ENCODE measurements at regions not wholly inside any gene's neighbourhood (a gene's known extent, or its start where the extent isn't known, plus 50 kb on each side); places are given as distances from the start of the nearest gene placed in this dataset.

DNA sequence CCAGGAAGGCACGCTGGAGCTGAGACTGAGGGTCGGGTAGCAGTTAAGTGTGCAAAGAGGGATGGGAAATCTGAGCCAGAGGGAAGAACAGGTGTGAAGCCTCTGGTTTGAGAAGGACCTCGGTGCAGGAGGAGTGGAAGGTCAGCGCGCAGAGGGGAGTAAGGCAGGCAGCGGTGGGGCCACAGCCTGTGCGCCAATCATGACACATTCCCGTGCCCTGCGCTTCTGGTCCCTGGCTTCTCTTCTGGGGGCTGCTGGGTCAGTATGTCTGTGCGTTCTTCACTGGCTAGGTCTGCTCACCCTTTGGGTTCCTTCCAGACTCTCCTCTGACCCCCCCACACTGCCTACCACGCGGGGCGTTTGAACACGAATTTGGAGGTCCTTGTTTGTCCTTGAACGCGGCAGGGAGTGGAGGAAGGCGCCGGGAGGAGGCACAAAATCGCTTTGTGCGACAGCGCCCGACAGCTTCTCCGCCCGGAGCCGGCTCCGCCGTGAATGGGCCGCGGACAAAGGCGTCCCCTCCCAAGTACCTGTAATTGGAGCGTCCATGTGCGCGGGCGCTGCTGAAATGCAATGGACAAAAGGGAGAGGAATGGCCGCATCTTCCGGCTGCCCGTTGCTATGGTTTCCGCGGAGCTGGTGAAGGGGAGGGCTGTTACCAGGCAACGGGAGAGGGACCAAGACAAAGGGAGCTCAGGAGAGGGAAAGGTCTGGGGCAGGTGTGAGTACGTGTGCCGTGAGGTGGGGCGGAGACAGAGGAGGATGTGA is 207.2 kb upstream of the SRRM4 start:
- no peak for ATAC-seq

DNA sequence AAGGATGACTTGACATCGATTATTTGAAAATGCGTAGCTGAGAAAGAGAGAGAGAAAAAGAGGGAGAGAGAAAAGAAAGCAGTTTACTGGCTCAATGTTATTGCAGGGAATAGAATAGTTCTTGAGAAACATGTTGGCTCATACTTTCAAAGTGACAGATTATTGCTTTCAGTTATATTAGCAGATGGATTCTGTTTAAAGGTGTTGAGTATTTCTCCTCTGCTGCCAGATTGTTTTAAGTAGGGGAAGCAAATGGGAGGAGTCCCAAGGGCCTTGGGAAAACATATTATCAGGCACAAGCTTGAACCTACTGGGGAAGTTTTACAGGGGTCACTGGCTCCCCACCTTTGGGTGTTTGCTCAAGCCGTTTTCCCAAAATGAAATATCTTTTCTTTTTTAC is 203.8 kb upstream of the SRRM4 start:
- ATAC-seq = no peak

DNA sequence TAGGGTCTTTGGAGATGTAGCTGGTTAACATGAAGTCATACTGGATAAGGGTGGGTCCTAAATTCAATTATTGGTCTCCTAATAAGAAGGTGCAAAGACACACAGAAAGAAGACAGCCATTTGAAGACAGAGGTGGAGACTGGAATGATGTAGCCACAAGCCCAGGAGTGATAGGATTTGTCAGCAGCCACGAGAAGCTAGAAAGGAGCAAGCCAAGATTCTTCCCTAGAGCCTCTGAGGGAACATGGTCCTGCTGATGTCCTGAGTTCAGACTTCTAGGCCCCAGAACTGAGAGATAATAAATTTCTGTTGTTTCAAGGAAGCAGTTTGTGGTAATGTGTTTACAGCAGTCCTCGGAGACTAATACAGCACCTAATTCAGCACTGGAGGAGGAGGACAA is 203.3 kb upstream of the SRRM4 start:
- ATAC-seq = no peak

DNA sequence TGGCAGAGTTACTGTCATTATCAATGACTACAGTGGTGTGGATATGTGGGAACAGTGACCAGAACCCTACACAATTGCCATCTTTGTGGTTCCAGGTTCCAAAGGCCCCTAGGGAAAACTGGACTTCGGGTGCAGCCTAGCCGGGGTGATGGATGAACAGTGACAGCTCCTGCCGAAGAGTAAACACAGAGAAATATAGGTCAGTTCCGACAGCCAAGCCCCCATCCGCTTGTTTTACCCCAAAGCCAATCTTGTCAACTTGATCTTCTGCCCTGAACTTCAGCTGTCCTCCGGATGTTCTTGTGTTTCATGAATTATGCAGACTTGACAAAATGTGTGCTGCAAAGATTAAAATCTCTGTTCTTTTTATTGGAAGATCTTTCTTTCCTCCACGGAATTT is 200.4 kb upstream of the SRRM4 start:
- no peak for ATAC-seq

- no peak for ATAC-seq
Measured at GRCh38 chr12:118781692-118782091, 199.6 kb upstream of the SRRM4 start.

GRCh38 chr12:118783703-118784102 is 197.6 kb upstream of the SRRM4 start:
- ATAC-seq = no peak

DNA sequence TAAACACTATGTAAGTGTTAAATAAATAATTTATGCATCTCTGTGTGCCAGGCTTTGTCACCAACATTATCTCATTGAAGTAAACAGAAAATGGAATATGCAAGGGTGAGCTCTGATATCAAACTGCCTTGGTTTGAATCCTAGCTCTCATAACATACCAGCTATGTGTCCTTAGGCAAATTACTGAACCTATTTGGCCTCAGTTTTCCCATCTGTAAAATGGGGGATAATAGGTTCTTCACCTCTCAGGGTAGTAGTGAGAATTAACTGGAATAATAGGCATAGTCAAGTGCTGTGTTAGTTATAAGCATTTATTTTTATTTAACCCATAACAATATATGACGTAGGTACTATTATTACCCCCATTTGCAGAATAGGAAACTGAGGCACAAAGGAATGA is 190.8 kb upstream of the SRRM4 start:
- ATAC-seq = no peak

GRCh38 chr12:118813778-118814357 is 167.5 kb upstream of the SRRM4 start:
- ATAC-seq = no peak

DNA sequence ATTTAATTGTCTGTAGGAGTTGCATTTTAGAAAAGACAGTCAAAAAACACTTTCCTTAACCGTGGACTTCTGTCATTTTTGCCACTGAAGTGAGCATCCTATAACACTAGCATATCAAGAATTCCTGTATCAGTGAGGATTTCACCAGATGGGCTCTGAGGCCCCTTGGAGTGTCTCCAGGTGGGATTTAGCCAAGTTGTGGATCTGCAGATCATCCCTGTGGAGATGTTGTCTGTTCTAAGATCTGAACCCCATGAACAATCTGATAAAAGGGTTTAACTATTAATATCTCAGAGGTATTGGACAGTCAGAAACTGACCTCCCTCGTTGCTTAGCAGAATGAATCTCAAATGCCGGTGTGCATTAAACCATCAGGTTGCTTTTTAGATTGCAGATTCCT is 165.0 kb upstream of the SRRM4 start:
- no peak for ATAC-seq

DNA sequence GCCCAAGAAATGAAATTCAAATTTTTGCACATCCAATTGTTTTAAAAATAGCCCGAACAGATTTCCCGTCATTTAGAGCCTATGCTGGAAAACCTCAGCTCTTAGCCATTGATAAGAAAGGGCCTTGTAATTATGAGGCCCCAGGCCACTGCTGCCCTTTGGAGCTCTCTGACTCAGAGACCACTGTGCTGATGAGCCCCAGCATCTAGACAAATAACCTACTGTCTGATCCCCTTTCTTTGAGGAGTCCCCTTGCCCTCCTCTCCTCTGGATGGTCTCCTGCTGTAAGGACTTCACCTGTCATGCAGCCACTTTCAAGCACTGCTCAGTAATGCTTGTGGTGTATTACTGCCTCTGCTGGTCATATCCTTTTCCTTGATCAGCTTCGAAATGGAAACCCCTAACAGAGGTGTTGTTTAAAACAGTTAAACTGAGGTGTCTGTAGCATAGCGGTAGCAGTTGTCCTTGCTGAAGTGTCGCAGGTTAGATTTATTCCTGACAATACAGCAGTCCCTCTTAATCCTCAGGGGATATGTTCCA is 159.9 kb upstream of the SRRM4 start:
- no peak for ATAC-seq

DNA sequence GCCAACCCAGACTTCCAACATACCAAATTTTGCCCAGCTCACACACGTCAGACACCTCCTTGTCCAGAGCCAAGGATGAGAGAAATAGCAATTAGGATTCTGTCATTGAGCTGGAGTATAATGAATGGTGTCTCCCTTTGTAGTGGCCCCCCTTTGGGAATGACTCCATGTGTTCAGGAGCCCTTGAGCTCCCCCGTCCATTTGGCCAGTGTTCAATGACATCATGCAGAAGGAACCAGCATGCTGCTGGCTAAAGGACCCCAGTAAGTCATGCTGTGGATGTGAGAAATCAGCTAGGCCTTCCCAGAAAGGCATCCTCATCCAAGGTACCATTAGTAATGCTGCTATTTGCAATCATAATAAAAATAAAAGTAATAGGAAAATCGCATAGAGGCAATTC is 158.8 kb upstream of the SRRM4 start:
- no peak for ATAC-seq

GRCh38 chr12:118827047-118827446 is 154.3 kb upstream of the SRRM4 start:
- ATAC-seq = no peak

- ATAC-seq = no peak
Measured at GRCh38 chr12:118827606-118828005, 153.7 kb upstream of the SRRM4 start.

GRCh38 chr12:118830296-118830695 is 151.0 kb upstream of the SRRM4 start:
- ATAC-seq = no peak

- no peak for ATAC-seq
Measured at GRCh38 chr12:118835926-118836325, 145.4 kb upstream of the SRRM4 start.

DNA sequence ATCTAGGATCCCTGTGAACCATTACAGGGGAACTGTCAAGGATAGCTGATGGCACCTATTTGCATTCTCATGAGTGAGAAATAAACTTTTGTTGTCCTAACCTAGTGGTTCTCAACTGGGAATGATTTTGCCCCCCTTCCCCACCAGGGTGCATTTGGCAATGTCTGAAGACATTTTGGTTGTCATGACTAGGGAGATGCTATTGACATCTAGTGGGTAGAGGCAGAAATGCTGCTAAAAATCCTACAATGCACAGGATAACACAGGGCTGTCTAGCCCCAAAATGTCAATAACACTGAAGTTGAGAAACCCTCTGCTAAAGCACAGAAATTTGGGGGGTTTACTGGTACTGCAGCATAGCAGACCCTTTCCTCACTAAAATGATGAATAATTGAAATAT is 140.9 kb upstream of the SRRM4 start:
- ATAC-seq = no peak

DNA sequence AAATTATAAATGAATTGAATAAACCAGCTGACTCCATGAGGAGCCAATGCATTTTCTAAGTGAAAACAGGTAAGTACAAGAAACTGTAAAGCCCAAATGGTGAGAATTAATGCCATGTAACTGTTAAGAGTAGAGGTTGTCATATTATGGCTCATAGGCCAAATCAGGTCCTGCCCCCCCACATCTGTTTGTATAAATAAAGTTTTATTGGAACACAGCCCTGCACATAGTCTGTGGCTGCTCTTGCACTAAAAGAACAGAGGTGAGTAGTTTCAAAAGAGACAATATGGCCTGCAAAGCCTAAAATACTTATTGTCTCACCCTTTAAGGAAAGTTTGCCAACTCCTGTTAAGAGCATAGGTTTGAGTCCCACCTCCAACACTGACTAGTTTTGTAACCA is 140.5 kb upstream of the SRRM4 start:
- no peak for ATAC-seq

- ATAC-seq = no peak
Measured at GRCh38 chr12:118841588-118841987, 139.8 kb upstream of the SRRM4 start.

DNA sequence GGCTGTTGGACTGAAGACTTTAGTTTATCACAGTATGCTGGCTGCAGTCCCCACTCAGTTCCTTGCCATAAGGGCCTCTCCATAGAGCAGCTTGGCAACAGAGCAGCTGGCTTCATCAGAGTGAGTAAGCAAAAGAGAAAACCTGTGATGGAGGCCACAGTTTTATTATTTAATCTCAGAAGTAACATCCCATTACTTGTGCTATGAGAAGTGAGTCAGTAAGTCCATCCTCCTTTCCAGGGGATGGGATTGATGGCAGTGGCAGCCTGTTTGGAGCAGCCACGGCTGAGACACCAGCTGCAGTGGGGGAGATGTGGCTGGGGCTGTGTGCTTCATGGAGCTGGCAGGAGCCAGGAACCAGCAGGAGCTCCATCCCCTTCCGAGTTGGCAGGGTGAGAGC is 138.5 kb upstream of the SRRM4 start:
- no peak for ATAC-seq

GRCh38 chr12:118846416-118846815 is 134.9 kb upstream of the SRRM4 start:
- no peak for ATAC-seq

GRCh38 chr12:118850244-118850825 is 131.0 kb upstream of the SRRM4 start:
- no peak for ATAC-seq

GRCh38 chr12:118851891-118852290 is 129.4 kb upstream of the SRRM4 start:
- no peak for ATAC-seq

GRCh38 chr12:118853634-118854033 is 127.7 kb upstream of the SRRM4 start:
- ATAC-seq = no peak

DNA sequence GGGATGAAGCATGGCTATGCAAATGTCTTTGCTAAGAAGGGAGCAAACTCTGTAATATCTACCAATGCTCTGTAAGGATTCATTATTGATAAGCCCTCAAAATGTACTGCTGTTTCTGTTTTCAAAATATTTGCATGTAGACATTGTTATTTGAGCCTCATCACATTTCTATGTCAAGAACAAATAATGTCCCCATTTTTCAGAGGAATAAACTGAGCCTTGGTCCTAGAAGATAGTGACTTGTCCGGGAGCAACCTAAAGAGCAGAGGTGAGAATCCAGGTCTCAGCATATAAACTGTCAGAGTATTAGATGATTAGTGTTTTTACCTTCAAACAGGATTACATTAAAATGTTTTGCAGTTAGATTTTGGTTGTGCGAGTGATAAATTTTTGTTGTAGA is 125.5 kb upstream of the SRRM4 start:
- no peak for ATAC-seq
